Tibial artery (tissue), 4 donors: ENCODE measurements at regions not wholly inside any gene's neighbourhood (a gene's known extent, or its start where the extent isn't known, plus 50 kb on each side); places are given as distances from the start of the nearest gene placed in this dataset.
A peak's percentile ranks its signal among the peaks of the same experiment; 100 is the strongest.

Source experiments
- DNase-seq, 2 donors: peaks; one replicate each; pipeline ENCODE4 v3.0.0-alpha.2; 2019
- H3K27ac ChIP-seq, 2 donors: fragments of 200-600 bp; sonication (generic) in 1 of 2; 1 replicate in 1 of 2; 2 replicates in 1 of 2; pipeline ENCODE4 v1.5.1; 2018 to 2019; ENCODE audit warnings: mild to moderate bottlenecking in 1 of 2
- H3K27me3 ChIP-seq, 2 donors: fragments of 200-600 bp; sonication (generic) in 1 of 2; one replicate each; pipeline versions ENCODE4 v1.5.1 to v1.6.0; 2016 to 2019
- H3K36me3 ChIP-seq, 3 donors: fragments of 200-600 bp; sonication (generic) in 2 of 3; one replicate each; pipeline ENCODE4 v1.5.1; 2016 to 2019; ENCODE audit warnings: mild to moderate bottlenecking in 2 of 3
- H3K4me1 ChIP-seq, 4 donors: fragments of 200-600 bp; sonication (generic) in 2 of 4; 1 replicate in 3 of 4; 2 replicates in 1 of 4; pipeline ENCODE4 v1.5.1; 2016 to 2019
- H3K4me3 ChIP-seq, 2 donors: fragments of 200-600 bp; sonication (generic) in 1 of 2; 1 replicate in 1 of 2; 2 replicates in 1 of 2; pipeline ENCODE4 v1.5.1; 2018 to 2019; ENCODE audit warnings: mild to moderate bottlenecking in 2 of 2
- H3K9me3 ChIP-seq, 3 donors: fragments of 200-600 bp; sonication (generic) in 1 of 3; one replicate each; pipeline ENCODE4 v1.5.1; 2016 to 2019
- CTCF ChIP-seq, 2 experiments: fragments of 200-600 bp in 1 of 2; fragments of 450-650 bp in 1 of 2; IDR thresholded peaks; one replicate each; pipeline ENCODE4 v1.5.1; 2017 to 2019; ENCODE audit warnings: antibody characterized with exemption in 2 of 2, mild to moderate bottlenecking in 1 of 2, moderate library complexity in 1 of 2
- intact Hi-C: fragments of 100-400 bp; cut with DNase I; formaldehyde crosslinking; loops from one replicate; pipeline ENCODE4 v1.15.0; 2023; ENCODE audit warnings: low total_unique reads

GRCh38 chr12:115332945-115333344, 649.0 kb upstream of the TBX3 start:
- TF ChIP-seq CTCF (IDR thresholded peaks at IDR 0.05) = no peak
- intact Hi-C loops = no loop called here
- no peak overlapping the region for H3K4me3 ChIP-seq
- H3K27me3 ChIP-seq = no peaks in the 10 kb centered on the region
- no peak for DNase-seq
- H3K4me1 ChIP-seq = peaks cover 0 to 13% (median 4%) of the 10 kb centered on the region in 4 donors
- no peaks in the 10 kb centered on the region for H3K36me3 ChIP-seq
- no peak overlapping the region for H3K27ac ChIP-seq
- H3K9me3 ChIP-seq = no peaks in the 10 kb centered on the region

GRCh38 chr12:115325858-115326257, 641.9 kb upstream of the TBX3 start:
- peak overlapping the region; percentile 39 to 55 for H3K27ac ChIP-seq
- intact Hi-C loops = no loop called here
- H3K27me3 ChIP-seq = no peaks in the 10 kb centered on the region

GRCh38 chr12:115324949-115325593, 641.1 kb upstream of the TBX3 start:
- no peaks in the 10 kb centered on the region for H3K36me3 ChIP-seq
- H3K27me3 ChIP-seq = no peaks in the 10 kb centered on the region
- peak overlapping the region; percentile 39 to 66 for H3K27ac ChIP-seq
- intact Hi-C loops = no loop called here
- no peak for DNase-seq
- no peak for TF ChIP-seq CTCF (IDR thresholded peaks at IDR 0.05)
- H3K9me3 ChIP-seq = no peaks in the 10 kb centered on the region
- peaks cover 0 to 32% (median 23%) of the 10 kb centered on the region in 4 donors for H3K4me1 ChIP-seq
- H3K4me3 ChIP-seq = no peak overlapping the region

More at GRCh38 chr12:115325858-115326257, 641.9 kb upstream of the TBX3 start:
- Histone ChIP-seq H3K4me1 (peaks cover 0 to 32% (median 23%) of the 10 kb centered on the region in 4 donors), H3K9me3 (no peaks in the 10 kb centered on the region), H3K36me3 (no peaks in the 10 kb centered on the region), H3K4me3 (no peak overlapping the region)
- no peak for TF ChIP-seq CTCF (IDR thresholded peaks at IDR 0.05)
- no peak for DNase-seq

GRCh38 chr12:115323223-115323905, 639.4 kb upstream of the TBX3 start:
- Histone ChIP-seq H3K4me3 (no peak overlapping the region), H3K27ac (no peak overlapping the region), H3K36me3 (no peaks in the 10 kb centered on the region)

GRCh38 chr12:115322275-115322674, 638.3 kb upstream of the TBX3 start:
- no peak overlapping the region for H3K27ac ChIP-seq
- no peak overlapping the region for H3K4me3 ChIP-seq
- TF ChIP-seq CTCF (IDR thresholded peaks at IDR 0.05) = no peak
- H3K36me3 ChIP-seq = no peaks in the 10 kb centered on the region
- no peaks in the 10 kb centered on the region for H3K9me3 ChIP-seq
- no peak for DNase-seq
- intact Hi-C loops = no loop called here
- no peaks in the 10 kb centered on the region for H3K27me3 ChIP-seq
- peaks cover 0 to 32% (median 23%) of the 10 kb centered on the region in 4 donors for H3K4me1 ChIP-seq

More at GRCh38 chr12:115323223-115323905, 639.4 kb upstream of the TBX3 start:
- Histone ChIP-seq H3K9me3 (no peaks in the 10 kb centered on the region), H3K4me1 (peaks cover 0 to 32% (median 23%) of the 10 kb centered on the region in 4 donors), H3K27me3 (no peaks in the 10 kb centered on the region)
- intact Hi-C loops = no loop called here
- no peak for TF ChIP-seq CTCF (IDR thresholded peaks at IDR 0.05)
- DNase-seq = no peak
